WTC11 (cell line): ENCODE measurements at regions not wholly inside any gene's neighbourhood (a gene's known extent, or its start where the extent isn't known, plus 50 kb on each side); places are given as distances from the start of the nearest gene placed in this dataset.

ENCODE experiments used
- ATAC-seq: fragments of 200-7000 bp; cut with Tn5 transposase; 2 replicates; pipeline ENCODE4 v1.10.0; 2021; ENCODE audit warnings: mild to moderate bottlenecking, moderate library complexity
- CTCF ChIA-PET: fragments of 300-600 bp; sonication (Branson Sonifier 250); formaldehyde crosslinking; loops from one replicate; lab custom pipeline; 2021; ENCODE audit warnings: antibody characterized with exemption; lab: Charles Lee
- POLR2A ChIA-PET: fragments of 350-600 bp; sonication (Branson Sonifier 250); formaldehyde crosslinking; loops from one replicate; lab custom pipeline; 2021; ENCODE audit warnings: antibody characterized with exemption; lab: Charles Lee
- DNase-seq: peaks from one replicate; pipeline ENCODE4 v3.0.0; 2021; ENCODE audit warnings: low spot score
- H3K27ac Mint-ChIP-seq: 2 replicates; pipeline ENCODE4 v1.8.0; 2021; ENCODE audit warnings: mixed read lengths
- H3K27me3 Mint-ChIP-seq: 2 replicates; pipeline ENCODE4 v1.8.0; 2021; ENCODE audit warnings: low read depth, mild to moderate bottlenecking, moderate library complexity, mixed read lengths
- H3K36me3 Mint-ChIP-seq: 2 replicates; pipeline ENCODE4 v1.8.0; 2021; ENCODE audit warnings: mixed read lengths
- H3K4me1 Mint-ChIP-seq: 2 replicates; pipeline ENCODE4 v1.8.0; 2022; ENCODE audit warnings: mixed read lengths
- H3K4me3 Mint-ChIP-seq: 2 replicates; pipeline ENCODE4 v1.8.0; 2021; ENCODE audit warnings: mild to moderate bottlenecking, moderate library complexity, mixed read lengths
- H3K9me3 Mint-ChIP-seq: 2 replicates; pipeline ENCODE4 v1.8.0; 2021; ENCODE audit warnings: mixed read lengths
- AR ChIP-seq: fragments of 250-450 bp; sonication (Bioruptor Pico); IDR thresholded peaks from 2 replicates; pipeline ENCODE4 v1.9.0; 2021; ENCODE audit warnings: mild to moderate bottlenecking
- EMX1 ChIP-seq: fragments of 250-450 bp; sonication (Bioruptor Pico); IDR thresholded peaks from 2 replicates; pipeline ENCODE4 v1.8.0; 2021; ENCODE audit warnings: mild to moderate bottlenecking
- FOXP1 ChIP-seq: sonication (generic); formaldehyde crosslinking; IDR thresholded peaks from 2 replicates; pipeline ENCODE4 v1.8.0; 2022; ENCODE audit warnings: missing genetic modification reagents, mild to moderate bottlenecking, moderate library complexity, borderline replicate concordance
- FOXP4 ChIP-seq: sonication (generic); formaldehyde crosslinking; IDR thresholded peaks from 2 replicates; pipeline ENCODE4 v1.8.0; 2022; ENCODE audit warnings: mild to moderate bottlenecking, missing genetic modification reagents
- JAZF1 ChIP-seq: fragments of 250-450 bp; sonication (Bioruptor Pico); IDR thresholded peaks from 2 replicates; pipeline ENCODE4 v1.9.0; 2021; ENCODE audit warnings: moderate library complexity, mild to moderate bottlenecking, inconsistent platforms
- JUN ChIP-seq: sonication (generic); formaldehyde crosslinking; IDR thresholded peaks from 2 replicates; pipeline ENCODE4 v1.8.0; 2023; ENCODE audit warnings: mild to moderate bottlenecking, missing genetic modification reagents
- TCF7 ChIP-seq: sonication (generic); formaldehyde crosslinking; IDR thresholded peaks from 2 replicates; pipeline ENCODE4 v1.8.0; 2022; ENCODE audit warnings: mild to moderate bottlenecking, low read depth, missing genetic modification reagents, moderate library complexity
- TEAD4 ChIP-seq: sonication (generic); formaldehyde crosslinking; IDR thresholded peaks from 2 replicates; pipeline ENCODE4 v1.8.0; 2022; ENCODE audit warnings: mild to moderate bottlenecking, missing genetic modification reagents
- TP53 ChIP-seq: sonication (generic); formaldehyde crosslinking; IDR thresholded peaks from 2 replicates; pipeline ENCODE4 v1.8.1; 2023; ENCODE audit warnings: mild to moderate bottlenecking, missing genetic modification reagents
- ZBTB21 ChIP-seq: sonication (generic); formaldehyde crosslinking; IDR thresholded peaks from 2 replicates; pipeline ENCODE4 v1.8.1; 2023; ENCODE audit warnings: mild to moderate bottlenecking, missing genetic modification reagents, borderline replicate concordance
- ZNF138 ChIP-seq: sonication (generic); formaldehyde crosslinking; conservative IDR thresholded peaks from 2 replicates; pipeline ENCODE4 v1.8.1; 2022; ENCODE audit warnings: mild to moderate bottlenecking, moderate library complexity, missing genetic modification reagents
- ZNF263 ChIP-seq: sonication (generic); formaldehyde crosslinking; IDR thresholded peaks from 2 replicates; pipeline ENCODE4 v1.8.1; 2022; ENCODE audit warnings: low read depth, mild to moderate bottlenecking, moderate library complexity, missing genetic modification reagents
- TF ChIP-seq, protein P1 (sequence below): sonication (generic); formaldehyde crosslinking; IDR thresholded peaks from 2 replicates; pipeline ENCODE4 v1.8.0; 2023; ENCODE audit warnings: missing genetic modification reagents, mild to moderate bottlenecking, borderline replicate concordance
- TF ChIP-seq, protein P2 (sequence below): sonication (generic); formaldehyde crosslinking; IDR thresholded peaks from 2 replicates; pipeline ENCODE4 v1.8.1; 2023; ENCODE audit warnings: mild to moderate bottlenecking, missing genetic modification reagents, moderate library complexity
- TF ChIP-seq, protein P3 (sequence below): fragments of 250-450 bp; sonication (Bioruptor Pico); conservative IDR thresholded peaks from 2 replicates; pipeline ENCODE4 v1.9.0; 2021; ENCODE audit warnings: mild to moderate bottlenecking
- TF ChIP-seq, protein P4 (sequence below): sonication (generic); formaldehyde crosslinking; IDR thresholded peaks from 2 replicates; pipeline ENCODE4 v1.8.0; 2022; ENCODE audit warnings: mild to moderate bottlenecking, missing genetic modification reagents
- TF ChIP-seq, protein P5 (sequence below): sonication (generic); formaldehyde crosslinking; IDR thresholded peaks from 2 replicates; pipeline ENCODE4 v1.8.1; 2022; ENCODE audit warnings: low read depth, missing genetic modification reagents, borderline replicate concordance

DNA sequence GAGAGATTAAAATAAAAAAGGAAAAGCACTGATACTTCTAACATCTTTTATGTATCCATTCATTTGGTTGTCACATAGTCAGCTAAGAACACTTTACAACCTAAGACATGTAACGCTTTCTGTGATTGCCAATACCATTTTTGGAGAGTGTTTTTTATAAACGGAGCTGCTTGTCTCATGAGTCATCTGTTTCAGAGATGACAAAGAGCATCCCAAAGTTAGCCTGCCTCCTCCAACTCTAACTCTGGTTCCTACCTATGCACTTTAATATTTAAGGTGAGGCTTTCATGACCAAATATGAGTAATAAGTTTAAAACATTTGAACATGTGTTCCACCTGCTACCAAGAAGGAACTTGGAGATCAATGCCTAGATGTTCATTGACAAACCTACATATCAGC is 260.1 kb upstream of the SMIM21 start (continued):
- TF ChIP-seq, protein P1, sequence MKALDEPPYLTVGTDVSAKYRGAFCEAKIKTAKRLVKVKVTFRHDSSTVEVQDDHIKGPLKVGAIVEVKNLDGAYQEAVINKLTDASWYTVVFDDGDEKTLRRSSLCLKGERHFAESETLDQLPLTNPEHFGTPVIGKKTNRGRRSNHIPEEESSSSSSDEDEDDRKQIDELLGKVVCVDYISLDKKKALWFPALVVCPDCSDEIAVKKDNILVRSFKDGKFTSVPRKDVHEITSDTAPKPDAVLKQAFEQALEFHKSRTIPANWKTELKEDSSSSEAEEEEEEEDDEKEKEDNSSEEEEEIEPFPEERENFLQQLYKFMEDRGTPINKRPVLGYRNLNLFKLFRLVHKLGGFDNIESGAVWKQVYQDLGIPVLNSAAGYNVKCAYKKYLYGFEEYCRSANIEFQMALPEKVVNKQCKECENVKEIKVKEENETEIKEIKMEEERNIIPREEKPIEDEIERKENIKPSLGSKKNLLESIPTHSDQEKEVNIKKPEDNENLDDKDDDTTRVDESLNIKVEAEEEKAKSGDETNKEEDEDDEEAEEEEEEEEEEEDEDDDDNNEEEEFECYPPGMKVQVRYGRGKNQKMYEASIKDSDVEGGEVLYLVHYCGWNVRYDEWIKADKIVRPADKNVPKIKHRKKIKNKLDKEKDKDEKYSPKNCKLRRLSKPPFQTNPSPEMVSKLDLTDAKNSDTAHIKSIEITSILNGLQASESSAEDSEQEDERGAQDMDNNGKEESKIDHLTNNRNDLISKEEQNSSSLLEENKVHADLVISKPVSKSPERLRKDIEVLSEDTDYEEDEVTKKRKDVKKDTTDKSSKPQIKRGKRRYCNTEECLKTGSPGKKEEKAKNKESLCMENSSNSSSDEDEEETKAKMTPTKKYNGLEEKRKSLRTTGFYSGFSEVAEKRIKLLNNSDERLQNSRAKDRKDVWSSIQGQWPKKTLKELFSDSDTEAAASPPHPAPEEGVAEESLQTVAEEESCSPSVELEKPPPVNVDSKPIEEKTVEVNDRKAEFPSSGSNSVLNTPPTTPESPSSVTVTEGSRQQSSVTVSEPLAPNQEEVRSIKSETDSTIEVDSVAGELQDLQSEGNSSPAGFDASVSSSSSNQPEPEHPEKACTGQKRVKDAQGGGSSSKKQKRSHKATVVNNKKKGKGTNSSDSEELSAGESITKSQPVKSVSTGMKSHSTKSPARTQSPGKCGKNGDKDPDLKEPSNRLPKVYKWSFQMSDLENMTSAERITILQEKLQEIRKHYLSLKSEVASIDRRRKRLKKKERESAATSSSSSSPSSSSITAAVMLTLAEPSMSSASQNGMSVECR (CRISPR knock-in tag) = no peak
- no peak for TF ChIP-seq JAZF1
- no peak for TF ChIP-seq TP53 (CRISPR knock-in tag)
- no peak for TF ChIP-seq ZNF263 (CRISPR knock-in tag)
- no peak for TF ChIP-seq FOXP1 (CRISPR knock-in tag)

- Mint-ChIP-seq H3K36me3 (no peaks in the 10 kb centered on the region), H3K27me3 (no peaks in the 10 kb centered on the region; the same call in 1 of the 2 replicates)
- POLR2A ChIA-PET = no interaction called here
- TF ChIP-seq ZNF138 (no peak), TP53 (CRISPR knock-in tag) (no peak), TCF7 (no peak), AR (no peak), JUN (CRISPR knock-in tag) (no peak), FOXP4 (no peak), TEAD4 (CRISPR knock-in tag) (no peak), ZBTB21 (no peak), EMX1 (CRISPR knock-in tag) (no peak)
- TF ChIP-seq, protein P2, sequence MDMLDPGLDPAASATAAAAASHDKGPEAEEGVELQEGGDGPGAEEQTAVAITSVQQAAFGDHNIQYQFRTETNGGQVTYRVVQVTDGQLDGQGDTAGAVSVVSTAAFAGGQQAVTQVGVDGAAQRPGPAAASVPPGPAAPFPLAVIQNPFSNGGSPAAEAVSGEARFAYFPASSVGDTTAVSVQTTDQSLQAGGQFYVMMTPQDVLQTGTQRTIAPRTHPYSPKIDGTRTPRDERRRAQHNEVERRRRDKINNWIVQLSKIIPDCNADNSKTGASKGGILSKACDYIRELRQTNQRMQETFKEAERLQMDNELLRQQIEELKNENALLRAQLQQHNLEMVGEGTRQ (CRISPR knock-in tag) = no peak
- TF ChIP-seq, protein P3, sequence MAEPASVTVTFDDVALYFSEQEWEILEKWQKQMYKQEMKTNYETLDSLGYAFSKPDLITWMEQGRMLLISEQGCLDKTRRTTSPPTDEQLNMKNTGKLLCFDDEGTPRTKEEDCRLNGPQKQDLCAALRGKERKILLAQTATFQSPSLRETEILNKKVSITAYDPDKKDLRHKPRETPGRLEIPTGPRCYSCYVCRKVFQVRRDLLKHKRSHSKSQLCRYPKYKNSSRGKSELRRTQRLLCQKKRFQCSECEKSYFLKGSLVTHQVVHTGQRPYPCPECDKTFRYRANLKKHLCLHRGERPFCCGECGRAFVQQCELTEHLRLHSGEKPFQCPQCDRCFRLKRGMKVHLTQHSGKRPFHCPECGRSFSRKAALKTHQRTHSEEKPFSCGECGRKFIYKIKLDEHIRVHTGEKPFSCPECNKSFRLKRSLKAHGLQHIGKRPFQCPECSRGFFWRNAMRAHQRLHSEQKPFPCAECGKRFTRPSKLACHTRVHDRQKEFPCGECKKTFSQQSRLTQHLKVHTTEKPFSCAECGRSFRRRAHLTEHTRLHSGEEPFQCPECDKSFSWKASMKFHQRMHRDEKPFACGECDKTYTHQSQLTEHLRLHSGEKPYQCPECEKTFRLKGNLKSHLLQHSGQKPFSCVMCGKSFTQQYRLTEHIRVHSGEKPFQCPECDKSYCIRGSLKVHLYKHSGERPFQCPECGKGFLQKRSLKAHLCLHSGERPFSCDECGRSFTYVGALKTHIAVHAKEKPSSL (CRISPR knock-in tag) = no peak
- TF ChIP-seq, protein P4, sequence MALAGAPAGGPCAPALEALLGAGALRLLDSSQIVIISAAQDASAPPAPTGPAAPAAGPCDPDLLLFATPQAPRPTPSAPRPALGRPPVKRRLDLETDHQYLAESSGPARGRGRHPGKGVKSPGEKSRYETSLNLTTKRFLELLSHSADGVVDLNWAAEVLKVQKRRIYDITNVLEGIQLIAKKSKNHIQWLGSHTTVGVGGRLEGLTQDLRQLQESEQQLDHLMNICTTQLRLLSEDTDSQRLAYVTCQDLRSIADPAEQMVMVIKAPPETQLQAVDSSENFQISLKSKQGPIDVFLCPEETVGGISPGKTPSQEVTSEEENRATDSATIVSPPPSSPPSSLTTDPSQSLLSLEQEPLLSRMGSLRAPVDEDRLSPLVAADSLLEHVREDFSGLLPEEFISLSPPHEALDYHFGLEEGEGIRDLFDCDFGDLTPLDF = no peak
- TF ChIP-seq, protein P5, sequence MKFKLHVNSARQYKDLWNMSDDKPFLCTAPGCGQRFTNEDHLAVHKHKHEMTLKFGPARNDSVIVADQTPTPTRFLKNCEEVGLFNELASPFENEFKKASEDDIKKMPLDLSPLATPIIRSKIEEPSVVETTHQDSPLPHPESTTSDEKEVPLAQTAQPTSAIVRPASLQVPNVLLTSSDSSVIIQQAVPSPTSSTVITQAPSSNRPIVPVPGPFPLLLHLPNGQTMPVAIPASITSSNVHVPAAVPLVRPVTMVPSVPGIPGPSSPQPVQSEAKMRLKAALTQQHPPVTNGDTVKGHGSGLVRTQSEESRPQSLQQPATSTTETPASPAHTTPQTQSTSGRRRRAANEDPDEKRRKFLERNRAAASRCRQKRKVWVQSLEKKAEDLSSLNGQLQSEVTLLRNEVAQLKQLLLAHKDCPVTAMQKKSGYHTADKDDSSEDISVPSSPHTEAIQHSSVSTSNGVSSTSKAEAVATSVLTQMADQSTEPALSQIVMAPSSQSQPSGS (CRISPR knock-in tag) = no peak
These were observed 255.9 kb upstream of the SMIM21 start for GRCh38 chr18:75683426-75683825.

More at GRCh38 chr18:75683426-75683825, 255.9 kb upstream of the SMIM21 start:
- DNase-seq (no peak), ATAC-seq (no peak)
- CTCF ChIA-PET = interaction anchor here (1.3 kb wide), 1 partner anchor 8 kb away, joined by 5 read pairs; no protein-coding TSS in a partner anchor
- Mint-ChIP-seq H3K27ac (no peak overlapping the region), H3K4me3 (no peak overlapping the region), H3K4me1 (peaks cover 8% of the 10 kb centered on the region), H3K9me3 (no peaks in the 10 kb centered on the region)
